SK-N-SH treated with all-trans-retinoic acid at 6 μM for 48 hours (cell line): ENCODE measurements at regions not wholly inside any gene's neighbourhood (a gene's known extent, or its start where the extent isn't known, plus 50 kb on each side); places are given as distances from the start of the nearest gene placed in this dataset.

Experiments used
- ATAC-seq: fragments of 200-7000 bp; cut with Tn5 transposase; 3 replicates; pipeline ENCODE4 v1.9.1; 2020; ENCODE audit warnings: mild to moderate bottlenecking, moderate library complexity
- ARNTL ChIP-seq: fragments of 450-650 bp; formaldehyde crosslinking; IDR thresholded peaks from 2 replicates; pipeline ENCODE4 v1.5.0; 2020; ENCODE audit warnings: low read depth, mild to moderate bottlenecking, moderate library complexity, borderline replicate concordance
- CREB5 ChIP-seq: fragments of 250-450 bp; sonication (Bioruptor Pico); IDR thresholded peaks from 2 replicates; pipeline ENCODE4 v1.5.1; 2020; ENCODE audit warnings: low read depth, mild to moderate bottlenecking, moderate library complexity
- CSRNP3 ChIP-seq: fragments of 250-450 bp; sonication (Bioruptor Pico); IDR thresholded peaks from 2 replicates; pipeline ENCODE4 v1.5.1; 2021; ENCODE audit warnings: mild to moderate bottlenecking, moderate library complexity
- ESRRG ChIP-seq: fragments of 250-450 bp; sonication (Bioruptor Pico); IDR thresholded peaks from 2 replicates; pipeline ENCODE4 v1.6.1; 2021; ENCODE audit warnings: mild to moderate bottlenecking
- GLIS3 ChIP-seq: fragments of 250-450 bp; sonication (Bioruptor Pico); IDR thresholded peaks from 2 replicates; pipeline ENCODE4 v1.5.0; 2020; ENCODE audit warnings: mild to moderate bottlenecking, moderate library complexity
- OSR1 ChIP-seq: fragments of 250-450 bp; sonication (Bioruptor Pico); IDR thresholded peaks from 2 replicates; pipeline ENCODE4 v1.8.0; 2022; ENCODE audit warnings: moderate library complexity, mild to moderate bottlenecking, inconsistent platforms
- PATZ1 ChIP-seq: fragments of 250-450 bp; sonication (Bioruptor Pico); IDR thresholded peaks from 2 replicates; pipeline ENCODE4 v1.8.0; 2020; ENCODE audit warnings: mild to moderate bottlenecking, moderate library complexity, borderline replicate concordance
- POU6F1 ChIP-seq: fragments of 250-450 bp; sonication (Bioruptor Pico); IDR thresholded peaks from 2 replicates; pipeline ENCODE4 v1.8.0; 2021; ENCODE audit warnings: low read depth, mild to moderate bottlenecking, moderate library complexity, borderline replicate concordance
- PPARA ChIP-seq: fragments of 250-450 bp; sonication (Bioruptor Pico); IDR thresholded peaks from 2 replicates; pipeline ENCODE4 v1.5.0; 2020; ENCODE audit warnings: mild to moderate bottlenecking, borderline replicate concordance
- RARB ChIP-seq: fragments of 250-450 bp; sonication (Bioruptor Pico); IDR thresholded peaks from 2 replicates; pipeline ENCODE4 v1.8.0; 2021; ENCODE audit warnings: mild to moderate bottlenecking, moderate library complexity
- SNAI2 ChIP-seq: fragments of 250-450 bp; sonication (Bioruptor Pico); IDR thresholded peaks from 2 replicates; pipeline ENCODE4 v1.5.0; 2020; ENCODE audit warnings: mild to moderate bottlenecking, moderate library complexity
- TCF4 ChIP-seq: fragments of 250-450 bp; sonication (Bioruptor Pico); IDR thresholded peaks from 2 replicates; pipeline ENCODE4 v1.8.0; 2021; ENCODE audit warnings: mild to moderate bottlenecking, moderate library complexity, borderline replicate concordance
- TOX ChIP-seq: fragments of 250-450 bp; sonication (Bioruptor Pico); IDR thresholded peaks from 2 replicates; pipeline ENCODE4 v1.8.0; 2021; ENCODE audit warnings: mild to moderate bottlenecking, moderate library complexity, borderline replicate concordance
- TSHZ2 ChIP-seq: fragments of 250-450 bp; sonication (Bioruptor Pico); IDR thresholded peaks from 2 replicates; pipeline ENCODE4 v1.5.0; 2020; ENCODE audit warnings: mild to moderate bottlenecking, moderate library complexity
- ZC3H10 ChIP-seq: fragments of 250-450 bp; sonication (Bioruptor Pico); IDR thresholded peaks from 2 replicates; pipeline ENCODE4 v1.5.1; 2021; ENCODE audit warnings: mild to moderate bottlenecking, moderate library complexity
- ZFP3 ChIP-seq: fragments of 250-450 bp; sonication (Bioruptor Pico); IDR thresholded peaks from 2 replicates; pipeline ENCODE4 v1.5.0; 2020; ENCODE audit warnings: mild to moderate bottlenecking, moderate library complexity
- ZFP30 ChIP-seq: fragments of 450-650 bp; formaldehyde crosslinking; IDR thresholded peaks from 2 replicates; pipeline ENCODE4 v1.5.0; 2022; ENCODE audit warnings: mild to moderate bottlenecking, moderate library complexity
- ZNF70 ChIP-seq: fragments of 450-650 bp; formaldehyde crosslinking; IDR thresholded peaks from 2 replicates; pipeline ENCODE4 v1.5.0; 2020; ENCODE audit warnings: mild to moderate bottlenecking, moderate library complexity

GRCh38 chr7:15998617-15999016 is 312.1 kb upstream of the MEOX2 start:
- TF ChIP-seq SNAI2 (CRISPR knock-in tag), result no peak
- no peak for ATAC-seq

DNA sequence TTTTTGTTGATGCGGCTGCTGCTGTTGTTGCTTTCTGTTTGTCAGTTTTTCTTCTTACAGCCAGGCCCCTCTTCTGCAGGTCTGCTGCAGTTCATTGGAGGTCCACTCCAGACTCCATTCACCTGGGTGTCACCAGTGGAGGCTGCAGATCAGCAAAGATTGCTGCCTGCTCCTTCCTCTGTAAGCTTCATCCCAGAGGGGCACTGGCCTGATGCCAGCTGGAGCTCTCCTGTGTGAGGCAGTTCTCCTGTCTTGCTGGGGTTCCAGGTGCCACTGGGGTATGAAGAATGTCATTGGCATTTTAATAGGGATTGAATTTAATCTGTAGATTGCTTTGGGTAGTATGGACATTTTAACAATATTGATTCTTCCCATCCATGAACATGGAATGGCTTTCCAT is 308.5 kb upstream of the MEOX2 start:
- TF ChIP-seq RARB, result no peak
- TF ChIP-seq TCF4, result no peak
- no peak for TF ChIP-seq ZFP30 (CRISPR knock-in tag)
- TF ChIP-seq PPARA (CRISPR knock-in tag), result no peak
- no peak for TF ChIP-seq SNAI2 (CRISPR knock-in tag)
- TF ChIP-seq ESRRG (CRISPR knock-in tag), result no peak
- TF ChIP-seq GLIS3, result no peak
- TF ChIP-seq OSR1 (CRISPR knock-in tag), result no peak
- no peak for TF ChIP-seq TOX (CRISPR knock-in tag)
- TF ChIP-seq POU6F1 (CRISPR knock-in tag), result no peak
- no peak for TF ChIP-seq TSHZ2 (CRISPR knock-in tag)
- no peak for TF ChIP-seq CREB5 (CRISPR knock-in tag)
- TF ChIP-seq ZNF70, result no peak
- ATAC-seq, result no peak

DNA sequence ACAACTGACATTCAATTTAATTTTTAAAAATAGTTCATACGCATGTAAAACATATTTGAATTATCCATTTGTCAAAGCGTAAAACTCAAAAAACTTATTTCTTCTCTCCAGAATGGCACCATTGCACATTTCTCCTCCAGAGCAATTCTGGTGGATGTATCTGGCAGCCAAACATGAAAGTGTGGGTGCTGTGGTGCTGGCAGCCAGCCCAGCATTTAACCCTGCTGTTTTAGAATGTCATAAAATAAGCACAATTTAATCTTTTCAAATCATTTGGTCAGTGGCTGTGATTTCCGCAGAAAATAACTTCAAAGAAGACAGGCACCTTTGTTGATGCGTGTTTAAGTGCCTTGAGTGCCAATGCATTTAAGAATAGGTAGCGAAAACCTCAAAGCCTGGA is 302.7 kb upstream of the MEOX2 start:
- no peak for ATAC-seq
- no peak for TF ChIP-seq TCF4
- no peak for TF ChIP-seq ZFP3 (CRISPR knock-in tag)
- TF ChIP-seq POU6F1 (CRISPR knock-in tag), result no peak
- TF ChIP-seq PPARA (CRISPR knock-in tag), result no peak
- TF ChIP-seq PATZ1 (CRISPR knock-in tag), result no peak
- TF ChIP-seq ZC3H10 (CRISPR knock-in tag), result no peak
- TF ChIP-seq CSRNP3 (CRISPR knock-in tag), result no peak
- TF ChIP-seq OSR1 (CRISPR knock-in tag), result no peak
- no peak for TF ChIP-seq TOX (CRISPR knock-in tag)
- TF ChIP-seq CREB5 (CRISPR knock-in tag), result no peak
- no peak for TF ChIP-seq ARNTL (CRISPR knock-in tag)
